ENCODE measurements at regions not wholly inside any gene's neighbourhood (a gene's known extent, or its start where the extent isn't known, plus 50 kb on each side); places are given as distances from the start of the nearest gene placed in this dataset.

GRCh38 chr13:54750521-54750920, 1721.9 kb downstream of the OLFM4 start:
- H3K36me3 ChIP-seq (ENCODE audit: control insufficient read depth in 2 of 4, insufficient read depth in 4 of 4, low read length in 3 of 4), result no peaks in the 10 kb centered on the region
- no peaks in the 10 kb centered on the region for H3K9me3 ChIP-seq (ENCODE audit: insufficient read depth in 2 of 2, low read depth in 1 of 2, low read length in 1 of 2)
- H3K4me3 ChIP-seq (ENCODE audit: extremely low read depth in 1 of 4, insufficient read depth in 2 of 4, low read depth in 3 of 4, low read length in 4 of 4), result no peak overlapping the region
- H3K4ac ChIP-seq (replicated peaks; ENCODE audit: insufficient read length, low read depth, low read length), result no peak overlapping the region
- H3K23me2 ChIP-seq (ENCODE audit: low read depth, low read length), result no peaks in the 10 kb centered on the region
- no peaks in the 10 kb centered on the region for H3K79me1 ChIP-seq (ENCODE audit: low read depth, low read length)
- no peak overlapping the region for H3K14ac ChIP-seq (ENCODE audit: insufficient read length)
- no peak overlapping the region for H2AK5ac ChIP-seq (ENCODE audit: low read depth, low read length)
- no peak overlapping the region for H2BK120ac ChIP-seq (replicated peaks; ENCODE audit: low read depth, low read length)
- H2BK20ac ChIP-seq (ENCODE audit: low read length), result no peak overlapping the region
- TF ChIP-seq RXRA (IDR thresholded peaks at IDR 0.05; ENCODE audit: insufficient read depth, low read depth, low read length) (no peak), PHF8 (conservative IDR thresholded peaks at IDR 0.05; ENCODE audit: low read depth, low read length) (no peak), BRCA1 (IDR thresholded peaks at IDR 0.05; ENCODE audit: low read depth, low read length) (no peak), CBX8 (IDR thresholded peaks at IDR 0.05; ENCODE audit: borderline replicate concordance, low read depth, low read length) (no peak), RFX5 (IDR thresholded peaks at IDR 0.05; ENCODE audit: borderline replicate concordance, low read depth, low read length) (no peak), ATF2 (IDR thresholded peaks at IDR 0.05; ENCODE audit: low read length) (no peak), POU5F1 (IDR thresholded peaks at IDR 0.05; ENCODE audit: low read depth, low read length) (no peak), SRF (IDR thresholded peaks at IDR 0.05; ENCODE audit: low read depth, low read length) (no peak), CTCF (IDR thresholded peaks at IDR 0.05; ENCODE audit: control extremely low read depth in 1 of 3, insufficient read depth in 1 of 3, low read depth in 1 of 3, low read length in 3 of 3) (no peak), SP4 (IDR thresholded peaks at IDR 0.05; ENCODE audit: low read length) (no peak), TCF12 (IDR thresholded peaks at IDR 0.05; ENCODE audit: low read depth, low read length) (no peak)
- DNase-seq (ENCODE audit: low read depth in 1 of 2, low spot score in 2 of 2) (no peak), FAIRE-seq (no peak)
- H3K27me3 ChIP-seq (replicated peaks in 1 of 4; ENCODE audit: control insufficient read depth in 3 of 4, extremely low read depth in 1 of 4, insufficient read depth in 3 of 4, low read length in 3 of 4), result no peaks in the 10 kb centered on the region
- no peak overlapping the region for H3K9ac ChIP-seq (replicated peaks in 1 of 4; ENCODE audit: extremely low read depth in 1 of 4, low read depth in 3 of 4, low read length in 3 of 4)
- H4K20me1 ChIP-seq (replicated peaks in 1 of 2; ENCODE audit: control insufficient read depth in 1 of 2, insufficient read depth in 2 of 2, low read length in 2 of 2), result no peaks in the 10 kb centered on the region
- H3K4me2 ChIP-seq (ENCODE audit: insufficient read depth in 1 of 2, low read depth in 2 of 2, low read length in 2 of 2), result no peak overlapping the region
- no peak overlapping the region for H3K56ac ChIP-seq (replicated peaks; ENCODE audit: insufficient read length, low read depth, low read length)
- H3K4me1 ChIP-seq (replicated peaks in 1 of 4; ENCODE audit: control insufficient read depth in 3 of 4, insufficient read depth in 4 of 4, low read length in 3 of 4), result no peaks in the 10 kb centered on the region
- CTCF ChIA-PET (ENCODE audit: partially characterized antibody), result no interaction called here
- H3K23ac ChIP-seq (ENCODE audit: insufficient read length), result no peak overlapping the region
- no peak overlapping the region for H3K18ac ChIP-seq (ENCODE audit: extremely low read depth, low read length)
- H2BK12ac ChIP-seq (ENCODE audit: low read depth, low read length), result no peak overlapping the region
- H4K5ac ChIP-seq (ENCODE audit: insufficient read length, low read depth, low read length), result no peak overlapping the region
- POLR2A ChIA-PET (ENCODE audit: partially characterized antibody), result no interaction called here
- WGBS, 2 experiments (ENCODE audit: extremely low coverage in 1 of 2, insufficient coverage in 1 of 2, insufficient read length in 1 of 2, insufficient replicate concordance in 2 of 2, low coverage in 1 of 2, low lambda C conversion rate in 2 of 2, missing lambda C conversion rate in 1 of 2), result 95% methylated on average over 3 of the region's 3 CpGs; no CpG with 5 or more reads in 1 of the 2 experiments
- H2BK5ac ChIP-seq (ENCODE audit: low read depth, low read length), result no peak overlapping the region
- H4K91ac ChIP-seq (replicated peaks; ENCODE audit: insufficient read length, low read length), result no peak overlapping the region
- H3K27ac ChIP-seq (ENCODE audit: low read depth, low read length), result no peak overlapping the region
- H4K8ac ChIP-seq (ENCODE audit: extremely low read depth, insufficient read depth, low read length), result no peak overlapping the region
- 0 out of 2 replicates have a peak overlapping the region, but pooled peaks have one; percentile 13 for H2AFZ ChIP-seq (ENCODE audit: low read length)
- no peaks in the 10 kb centered on the region for H3K79me2 ChIP-seq (ENCODE audit: control insufficient read depth in 1 of 2, insufficient read depth in 2 of 2, low read length in 2 of 2)
- H2BK15ac ChIP-seq (ENCODE audit: low read length), result no peak overlapping the region

Data from H1 (cell line).